ENCODE measurements at regions not wholly inside any gene's neighbourhood (a gene's known extent, or its start where the extent isn't known, plus 50 kb on each side); places are given as distances from the start of the nearest gene placed in this dataset.

DNA sequence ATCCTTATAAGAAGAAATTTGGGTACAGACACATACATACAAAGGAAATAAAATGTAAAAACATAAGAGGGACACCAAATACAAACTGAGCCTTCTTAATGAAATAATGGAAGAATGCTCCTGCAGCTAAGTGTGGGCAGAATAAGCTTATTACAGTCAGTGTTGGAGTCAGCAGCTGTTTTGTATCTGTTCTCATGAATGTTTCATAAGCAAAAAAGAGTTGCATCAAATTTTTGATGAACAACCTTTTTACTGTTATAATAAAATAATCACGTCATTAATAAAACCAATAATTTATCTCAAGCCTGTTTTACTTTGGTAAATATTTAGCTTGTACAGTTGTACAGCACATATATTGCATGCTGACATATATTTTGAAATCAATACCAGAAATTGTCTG, 545.6 kb downstream of the LRRC70 start:
- TF ChIP-seq POLR2AphosphoS5 (IDR thresholded peaks at IDR 0.05; ENCODE audit: borderline replicate concordance, low read depth, low read length) = no peak
- TF ChIP-seq EZH2 (IDR thresholded peaks at IDR 0.05) = no peak
- no peak for TF ChIP-seq FOXP2 (optimal IDR thresholded peaks at IDR 0.05; ENCODE audit: control extremely low read depth, extremely low read length, insufficient read depth)

All from SK-N-MC (cell line).